ENCODE measurements at regions not wholly inside any gene's neighbourhood (a gene's known extent, or its start where the extent isn't known, plus 50 kb on each side); places are given as distances from the start of the nearest gene placed in this dataset.

DNA sequence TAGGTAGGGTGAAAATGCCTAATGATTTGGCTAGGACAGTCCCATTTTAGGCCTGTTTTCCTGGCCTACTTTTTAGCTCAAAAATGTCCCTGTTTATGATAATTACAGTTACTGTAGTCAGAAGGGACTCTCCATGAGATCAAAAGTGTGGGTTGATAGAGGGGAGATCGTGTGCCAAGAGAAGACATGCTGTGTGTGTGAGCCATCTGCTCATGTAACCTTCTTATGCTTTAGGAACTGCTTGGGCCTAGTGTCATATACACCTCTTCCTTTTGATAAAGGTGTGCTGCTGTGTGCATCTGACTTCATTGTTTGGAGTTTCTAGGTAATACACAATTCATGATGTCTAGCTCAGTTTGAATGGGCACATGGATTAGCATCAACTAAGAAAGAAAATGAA is 786.5 kb downstream of the PDCD6IP start:
- no peak for DNase-seq
- WGBS, 2 donors, result 46 to 73% methylated on average over 1 of the region's 1 CpG
- no peaks in the 10 kb centered on the region for H3K27me3 ChIP-seq
- intact Hi-C loops (cut with DNase I), result no loop called here
- H3K27ac ChIP-seq, result no peak overlapping the region
- no peaks in the 10 kb centered on the region for H3K4me1 ChIP-seq
- H3K9me3 ChIP-seq, result no peaks in the 10 kb centered on the region
- no peak for TF ChIP-seq POLR2A (IDR thresholded peaks at IDR 0.05)
- TF ChIP-seq, protein P1, sequence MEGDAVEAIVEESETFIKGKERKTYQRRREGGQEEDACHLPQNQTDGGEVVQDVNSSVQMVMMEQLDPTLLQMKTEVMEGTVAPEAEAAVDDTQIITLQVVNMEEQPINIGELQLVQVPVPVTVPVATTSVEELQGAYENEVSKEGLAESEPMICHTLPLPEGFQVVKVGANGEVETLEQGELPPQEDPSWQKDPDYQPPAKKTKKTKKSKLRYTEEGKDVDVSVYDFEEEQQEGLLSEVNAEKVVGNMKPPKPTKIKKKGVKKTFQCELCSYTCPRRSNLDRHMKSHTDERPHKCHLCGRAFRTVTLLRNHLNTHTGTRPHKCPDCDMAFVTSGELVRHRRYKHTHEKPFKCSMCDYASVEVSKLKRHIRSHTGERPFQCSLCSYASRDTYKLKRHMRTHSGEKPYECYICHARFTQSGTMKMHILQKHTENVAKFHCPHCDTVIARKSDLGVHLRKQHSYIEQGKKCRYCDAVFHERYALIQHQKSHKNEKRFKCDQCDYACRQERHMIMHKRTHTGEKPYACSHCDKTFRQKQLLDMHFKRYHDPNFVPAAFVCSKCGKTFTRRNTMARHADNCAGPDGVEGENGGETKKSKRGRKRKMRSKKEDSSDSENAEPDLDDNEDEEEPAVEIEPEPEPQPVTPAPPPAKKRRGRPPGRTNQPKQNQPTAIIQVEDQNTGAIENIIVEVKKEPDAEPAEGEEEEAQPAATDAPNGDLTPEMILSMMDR (IDR thresholded peaks at IDR 0.05), result no peak
- no peaks in the 10 kb centered on the region for H3K36me3 ChIP-seq
- no peak overlapping the region for H3K4me3 ChIP-seq (replicated peaks in 1 of 3)

DNA sequence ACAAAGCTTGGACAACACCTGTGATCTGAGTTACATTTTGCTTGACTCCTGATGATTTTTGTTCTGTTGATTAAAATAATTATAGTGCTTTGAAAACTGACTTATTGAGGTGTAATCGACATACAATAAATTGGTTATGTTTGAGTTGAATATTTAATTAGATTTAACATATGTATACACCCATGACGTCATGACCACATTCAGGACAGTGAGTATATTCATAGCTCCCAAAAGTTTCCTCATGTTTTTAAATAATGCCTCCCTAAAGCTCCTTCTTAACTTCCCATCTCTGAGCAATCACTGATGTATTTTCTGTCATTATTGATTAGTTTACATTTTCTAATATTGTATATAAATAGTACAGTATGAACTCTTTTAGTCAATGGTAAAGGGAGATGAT is 801.2 kb downstream of the PDCD6IP start:
- H3K9me3 ChIP-seq, result no peaks in the 10 kb centered on the region
- WGBS, 2 donors, result 77 to 81% methylated on average over 2 of the region's 2 CpGs
- no peak overlapping the region for H3K4me3 ChIP-seq (replicated peaks in 1 of 3)
- DNase-seq, result no peak
- no peak overlapping the region for H3K27ac ChIP-seq
- no peaks in the 10 kb centered on the region for H3K36me3 ChIP-seq
- intact Hi-C loops (cut with DNase I), result no loop called here
- no peaks in the 10 kb centered on the region for H3K4me1 ChIP-seq
- no peaks in the 10 kb centered on the region for H3K27me3 ChIP-seq
- no peak for TF ChIP-seq POLR2A (IDR thresholded peaks at IDR 0.05)
- TF ChIP-seq, protein P1 (IDR thresholded peaks at IDR 0.05), result no peak

DNA sequence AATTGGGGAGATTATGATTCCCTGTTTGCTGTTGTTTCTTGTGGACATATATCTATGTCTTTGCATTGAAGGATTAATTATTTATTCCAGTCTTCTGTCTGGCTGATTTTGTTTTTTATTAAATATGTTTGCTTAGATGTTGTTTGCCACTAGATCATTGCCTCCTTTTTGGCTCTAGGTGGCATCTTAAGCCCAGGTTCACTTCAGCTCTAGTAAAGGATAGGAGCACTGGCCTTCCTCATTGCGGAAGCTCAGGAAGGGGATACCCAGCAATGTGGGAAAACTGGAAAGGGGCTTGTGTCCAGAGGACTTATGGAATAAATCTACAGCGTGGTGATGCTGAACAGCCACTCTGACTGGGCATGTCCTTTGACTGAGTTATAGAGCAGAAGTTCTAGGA is 821.6 kb downstream of the PDCD6IP start:
- H3K9me3 ChIP-seq, result no peaks in the 10 kb centered on the region
- H3K4me1 ChIP-seq, result no peaks in the 10 kb centered on the region
- no peaks in the 10 kb centered on the region for H3K36me3 ChIP-seq
- TF ChIP-seq, protein P1 (IDR thresholded peaks at IDR 0.05), result no peak
- no peak for TF ChIP-seq POLR2A (IDR thresholded peaks at IDR 0.05)
- 55 to 71% methylated on average over 2 of the region's 2 CpGs for WGBS, 2 donors
- intact Hi-C loops (cut with DNase I), result no loop called here
- no peaks in the 10 kb centered on the region for H3K27me3 ChIP-seq
- no peak overlapping the region for H3K4me3 ChIP-seq (replicated peaks in 1 of 3)
- H3K27ac ChIP-seq, result no peak overlapping the region
- no peak for DNase-seq

DNA sequence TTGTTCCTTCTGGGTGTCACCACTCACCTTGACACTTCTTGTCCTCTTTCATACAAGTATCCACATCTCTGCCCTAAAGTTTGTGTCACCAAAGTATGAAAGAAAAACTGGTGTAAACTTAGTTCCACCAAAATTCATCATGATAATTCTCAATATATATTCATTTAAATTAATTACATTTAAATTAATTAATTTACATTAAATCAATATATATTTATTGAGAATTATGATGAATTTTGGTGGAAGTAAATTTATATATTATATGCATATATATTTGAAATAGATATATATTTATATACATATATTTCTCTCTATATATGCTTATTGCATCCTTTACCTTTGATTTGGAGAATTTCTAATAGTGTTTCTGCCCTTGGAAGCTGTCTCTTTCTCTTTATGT is 828.3 kb downstream of the PDCD6IP start:
- Histone ChIP-seq H3K9me3 (no peaks in the 10 kb centered on the region), H3K4me1 (no peaks in the 10 kb centered on the region), H3K36me3 (no peaks in the 10 kb centered on the region), H3K27ac (no peak overlapping the region), H3K4me3 (replicated peaks in 1 of 3) (no peak overlapping the region), H3K27me3 (no peaks in the 10 kb centered on the region)
- TF ChIP-seq, protein P1 (IDR thresholded peaks at IDR 0.05), result no peak
- no peak for TF ChIP-seq POLR2A (IDR thresholded peaks at IDR 0.05)
- no peak for DNase-seq
- intact Hi-C loops (cut with DNase I), result no loop called here

DNA sequence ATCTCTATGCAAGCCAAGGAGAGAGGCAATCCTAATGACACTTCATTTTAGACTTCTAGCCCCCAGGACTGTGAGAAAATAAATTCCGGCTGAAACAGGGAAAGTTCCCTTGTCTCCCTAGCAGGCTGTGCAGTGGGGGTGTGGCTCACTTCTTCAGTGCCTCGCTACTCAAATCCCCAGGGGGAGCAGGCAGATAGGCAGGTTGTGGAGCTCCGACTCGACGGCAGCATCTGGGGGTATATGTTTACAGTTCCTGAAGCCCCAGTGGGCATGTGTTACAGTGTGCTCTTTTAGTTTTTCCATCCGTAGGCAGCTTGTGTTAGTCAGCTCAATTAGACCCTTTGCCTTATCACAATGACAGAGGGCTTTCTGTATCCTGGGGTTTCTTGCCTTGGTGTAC is 836.5 kb downstream of the PDCD6IP start:
- no peak for TF ChIP-seq POLR2A (IDR thresholded peaks at IDR 0.05)
- TF ChIP-seq, protein P1 (IDR thresholded peaks at IDR 0.05), result no peak
- Histone ChIP-seq H3K9me3 (no peaks in the 10 kb centered on the region), H3K4me1 (no peaks in the 10 kb centered on the region), H3K27ac (no peak overlapping the region), H3K4me3 (replicated peaks in 1 of 3) (no peak overlapping the region), H3K36me3 (no peaks in the 10 kb centered on the region), H3K27me3 (no peaks in the 10 kb centered on the region)
- DNase-seq, result no peak
- intact Hi-C loops (cut with DNase I), result no loop called here
- 73 to 89% methylated on average over 5 to 6 of the region's 6 CpGs for WGBS, 2 donors
